CD4-positive, alpha-beta T cell treated with Interleukin-4 for 4 hours (primary cell): ENCODE measurements at regions not wholly inside any gene's neighbourhood (a gene's known extent, or its start where the extent isn't known, plus 50 kb on each side); places are given as distances from the start of the nearest gene placed in this dataset.
"Not testable (repeated sequence)": the region's sequence is repeated elsewhere in the genome, so short reads cannot be mapped to it uniquely, and the experiment has no call there.

ENCODE experiments used
- DNase-seq: peaks from one replicate; pipeline ENCODE4 v3.0.0-alpha.2; 2020

DNA sequence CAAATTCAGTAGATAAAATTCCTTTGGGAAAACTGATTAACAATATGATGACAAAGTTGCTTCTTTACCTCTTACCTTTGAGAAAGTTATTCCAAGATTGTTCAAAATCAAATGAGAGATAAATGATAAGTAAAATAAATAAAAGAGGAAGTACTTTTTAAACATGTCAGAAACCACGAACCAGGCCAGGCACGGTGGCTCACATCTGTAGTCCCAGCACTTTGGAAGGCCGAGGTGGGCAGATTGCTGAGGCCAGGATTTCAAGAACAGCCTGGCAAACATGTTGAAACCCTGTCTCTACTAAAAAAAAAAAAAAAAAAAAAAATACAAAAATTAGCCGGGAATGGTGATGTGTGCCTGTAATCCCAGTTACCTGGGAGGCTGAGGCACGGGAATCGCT lies 296.6 kb downstream of the HGF start:
- no peak for DNase-seq

DNA sequence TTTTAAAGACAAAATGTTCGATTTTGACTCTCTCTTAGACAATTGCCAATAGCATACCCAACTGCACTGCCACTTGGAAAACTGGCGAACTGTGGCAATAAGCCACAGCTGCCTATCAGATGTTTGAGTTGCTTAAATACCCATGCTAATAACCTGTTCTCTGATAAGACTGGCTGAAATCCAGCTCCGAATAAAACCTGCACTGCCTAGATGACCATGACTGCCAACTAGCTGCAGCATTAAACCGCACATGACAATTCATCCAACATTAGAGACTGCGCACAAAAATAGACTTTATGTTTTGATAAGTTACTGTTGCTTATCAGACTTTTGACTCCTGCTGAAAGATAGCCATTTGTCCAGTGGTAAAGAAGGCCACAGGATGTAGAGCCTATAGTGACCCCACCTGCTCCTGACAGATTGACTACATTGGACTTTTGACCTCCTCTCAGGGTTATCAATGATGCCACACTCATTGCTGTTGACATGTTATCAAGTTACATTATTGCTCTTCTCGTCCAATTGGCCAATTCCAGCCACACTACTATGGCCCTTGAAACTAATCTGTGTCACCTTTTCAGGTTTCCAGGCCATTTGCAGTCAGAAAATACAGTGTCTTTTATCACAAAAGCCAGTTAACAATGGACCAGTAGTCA lies 299.0 kb downstream of the HGF start:
- DNase-seq, result no peak

GRCh38 chr7:81469869-81470723 lies 299.8 kb downstream of the HGF start:
- no peak for DNase-seq

- no peak for DNase-seq
Measured at GRCh38 chr7:81469153-81469868, 300.5 kb downstream of the HGF start.

DNA sequence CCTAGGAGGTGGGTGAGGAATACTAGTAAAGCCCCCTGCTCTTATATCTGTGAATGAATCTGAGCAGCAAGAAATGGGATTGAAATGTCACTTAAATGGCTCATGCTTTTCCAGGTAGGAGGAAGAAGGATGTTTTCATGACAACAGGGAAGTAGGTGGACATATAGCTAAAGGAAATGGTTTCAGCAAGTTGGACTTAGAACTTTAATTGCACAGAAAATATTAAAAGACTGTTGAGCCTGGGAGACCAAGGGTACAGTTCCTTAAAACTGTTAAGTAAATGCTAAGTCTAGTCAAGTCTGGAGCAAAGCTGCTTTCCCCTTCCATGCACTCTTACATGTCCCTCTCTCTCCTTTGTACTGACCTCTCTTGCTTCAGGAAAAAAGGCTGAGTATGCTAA lies 301.3 kb downstream of the HGF start:
- no peak for DNase-seq

GRCh38 chr7:81467964-81468363 lies 301.9 kb downstream of the HGF start:
- DNase-seq, result no peak

- no peak for DNase-seq
Measured at GRCh38 chr7:81462672-81463071, 307.2 kb downstream of the HGF start.

DNA sequence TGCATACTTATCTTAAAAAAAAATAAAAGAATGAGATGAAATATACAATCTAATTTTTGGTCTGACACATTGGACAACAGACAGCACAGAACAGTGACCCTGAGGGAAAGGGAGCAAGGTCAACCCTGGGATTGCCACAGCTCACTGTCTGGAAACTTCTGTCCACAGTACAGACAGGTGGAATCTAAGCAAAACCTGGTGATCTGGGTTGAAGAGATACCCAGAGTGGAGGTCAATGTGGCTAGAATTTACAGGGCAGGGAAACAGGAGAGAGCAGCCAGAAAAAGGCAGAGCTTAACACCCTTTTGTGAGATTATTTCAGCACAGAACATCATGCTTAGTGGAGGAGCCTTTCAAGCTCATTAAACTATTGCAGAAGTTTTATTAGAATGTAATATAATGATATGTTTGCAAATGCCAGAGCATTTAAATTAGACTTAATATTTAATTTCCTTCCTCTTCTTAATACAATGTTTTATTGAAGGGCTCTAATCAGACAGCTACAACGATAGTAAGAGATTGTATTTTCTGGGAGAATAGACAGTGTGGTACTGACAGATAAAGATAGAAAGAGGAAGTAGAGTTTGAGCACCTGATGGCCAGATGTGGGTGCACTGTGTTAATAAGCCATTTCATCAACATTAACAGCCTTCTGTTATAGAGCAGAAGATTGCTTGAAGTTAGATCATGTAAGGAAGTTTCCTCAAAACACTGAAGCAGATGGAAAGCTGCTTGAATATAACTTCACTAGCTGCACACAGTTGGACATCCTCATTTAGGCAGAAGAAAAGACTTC lies 309.4 kb downstream of the HGF start:
- DNase-seq, result no peak

DNA sequence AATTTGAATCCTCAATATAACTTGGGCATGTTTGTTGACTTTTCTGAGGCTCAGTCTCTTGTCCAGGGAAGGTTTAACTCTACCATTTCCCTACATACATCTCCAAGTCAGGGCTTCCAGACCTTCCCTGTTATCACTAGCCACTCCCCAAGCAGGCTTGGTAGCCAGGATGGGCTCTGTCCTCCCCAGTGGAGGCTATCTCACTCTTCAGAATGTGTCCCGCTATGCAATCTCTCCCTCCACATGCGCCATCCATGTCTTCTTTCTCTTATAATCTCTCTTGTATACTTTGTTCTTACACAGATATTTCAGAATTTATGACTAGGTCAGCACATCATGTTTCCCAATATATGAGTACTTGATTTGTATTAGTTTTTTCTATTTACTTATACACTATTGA lies 310.4 kb downstream of the HGF start:
- DNase-seq, result no peak

DNA sequence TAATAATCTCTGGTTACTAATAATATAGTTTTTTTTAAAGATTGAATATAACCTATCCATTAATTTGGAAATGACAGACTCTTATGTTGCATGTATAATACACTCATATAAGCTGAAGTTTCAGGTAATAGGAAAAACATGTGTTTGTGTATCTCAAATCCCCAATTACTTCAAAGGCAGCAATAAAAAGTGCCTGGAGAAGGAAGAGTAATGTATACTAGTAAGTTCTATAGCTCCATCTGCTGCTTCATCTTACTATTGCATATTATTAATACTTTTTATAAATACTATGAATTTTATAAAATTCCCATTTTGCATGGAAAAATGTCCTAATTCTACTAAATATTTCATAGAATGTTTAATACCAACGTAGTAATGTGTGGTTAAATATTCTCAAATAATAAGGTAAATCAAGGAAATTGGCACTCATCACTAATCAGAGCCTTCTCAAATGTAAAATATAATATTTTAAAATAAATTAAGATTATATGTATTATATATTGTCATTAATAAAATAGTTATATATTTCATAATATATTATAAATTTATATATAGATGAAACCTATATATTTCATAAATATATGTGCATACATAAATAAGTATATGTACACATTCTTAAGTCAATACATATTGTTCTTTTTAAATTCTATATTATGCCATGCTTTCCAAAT lies 311.9 kb downstream of the HGF start:
- no peak for DNase-seq

DNA sequence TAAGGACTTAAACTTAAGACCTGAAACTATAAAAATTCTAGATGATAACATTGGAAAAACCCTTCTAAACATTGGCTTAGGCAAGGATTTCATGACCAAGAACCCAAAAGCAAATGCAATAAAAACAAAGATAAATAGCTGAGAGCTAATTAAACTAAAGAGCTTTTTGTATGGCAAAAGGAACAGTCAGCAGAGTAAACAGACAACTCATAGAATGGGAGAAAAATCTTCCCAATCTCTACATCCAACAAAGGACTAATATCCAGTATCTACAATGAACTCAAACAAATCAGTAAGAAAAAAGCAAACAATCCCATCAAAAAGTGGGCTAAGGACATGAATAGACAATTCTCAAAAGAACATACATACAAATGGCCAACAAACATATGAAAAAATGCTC lies 316.1 kb downstream of the HGF start:
- not testable (repeated sequence) for DNase-seq

DNA sequence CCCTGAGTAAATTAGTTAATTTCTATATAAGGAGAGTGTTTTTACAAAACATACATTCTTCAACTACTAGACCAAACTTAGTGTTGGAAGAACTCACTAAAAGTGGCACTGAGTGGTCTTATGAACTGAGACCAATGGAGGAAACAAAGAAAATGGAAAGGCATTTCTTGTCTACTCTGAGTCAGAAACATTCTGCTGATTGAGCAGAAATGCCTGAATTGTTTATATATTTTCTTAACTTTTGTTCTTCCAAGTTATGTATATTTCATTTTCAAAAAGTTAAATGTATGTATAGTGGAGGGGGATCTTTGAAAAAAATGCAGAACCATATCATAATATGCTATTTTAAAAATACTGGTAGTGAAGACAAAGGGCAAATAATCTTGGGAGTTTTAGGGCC lies 320.7 kb downstream of the HGF start:
- no peak for DNase-seq

GRCh38 chr7:81447351-81447952 lies 322.4 kb downstream of the HGF start:
- no peak for DNase-seq

DNA sequence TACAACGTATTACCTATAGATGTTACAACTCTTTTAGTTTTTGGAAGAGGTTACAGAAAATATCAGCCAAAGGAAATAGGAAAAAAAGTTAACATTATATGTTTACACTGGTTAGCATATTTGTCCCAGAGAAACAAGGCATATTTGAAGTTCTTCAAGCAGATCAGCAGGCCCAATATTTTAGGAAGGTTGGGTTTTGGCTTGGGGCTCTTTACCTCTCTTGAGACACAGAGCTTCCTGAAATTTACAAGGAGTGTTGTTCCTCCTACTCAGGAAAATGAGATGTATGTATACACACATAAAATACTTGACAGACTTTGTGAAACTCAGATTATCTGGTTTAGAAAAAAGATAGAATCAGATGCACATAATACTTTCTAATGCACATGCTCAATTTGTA lies 323.6 kb downstream of the HGF start:
- no peak for DNase-seq

GRCh38 chr7:81445462-81445861 lies 324.4 kb downstream of the HGF start:
- no peak for DNase-seq

- DNase-seq, result no peak
Measured at GRCh38 chr7:81441750-81442149, 328.1 kb downstream of the HGF start.

DNA sequence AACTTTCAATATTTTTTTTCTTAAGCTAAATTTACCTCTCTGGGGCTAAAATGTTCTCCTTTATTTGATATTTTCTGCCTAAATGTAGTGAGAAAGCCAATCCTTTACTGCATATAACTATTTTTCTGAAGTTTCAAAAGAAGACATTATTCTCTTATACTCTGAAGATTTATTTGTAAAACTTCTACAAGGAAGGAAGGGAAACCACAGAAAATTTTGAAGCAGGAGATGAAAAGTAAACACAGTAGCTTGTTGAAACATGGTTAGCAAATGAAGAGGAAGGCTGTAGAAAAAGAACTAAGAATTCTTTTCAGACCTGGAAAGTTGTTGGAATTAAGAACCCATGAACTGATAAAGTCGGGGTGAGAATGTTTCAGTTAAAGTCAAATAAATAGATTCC lies 330.3 kb downstream of the HGF start:
- no peak for DNase-seq

DNA sequence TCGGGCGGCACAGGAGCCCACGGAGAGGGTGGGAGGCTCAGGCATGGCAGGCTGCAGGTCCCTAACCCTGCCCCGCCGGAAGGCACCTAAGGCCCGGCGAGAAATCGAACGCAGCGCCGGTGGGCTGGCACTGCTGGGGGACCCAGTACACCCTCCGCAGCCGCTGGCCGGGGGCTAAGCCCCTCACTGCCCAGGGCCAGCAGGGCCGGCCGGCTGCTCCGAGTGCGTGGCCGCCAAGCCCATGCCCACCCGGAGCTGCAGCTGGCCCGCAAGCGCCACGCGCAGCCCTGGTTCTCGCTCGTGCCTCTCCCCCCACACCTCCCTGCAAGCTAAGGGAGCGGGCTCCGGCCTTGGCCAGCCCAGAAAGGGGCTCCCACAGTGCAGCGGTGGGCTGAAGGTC lies 332.7 kb downstream of the HGF start:
- not testable (repeated sequence) for DNase-seq

- no peak for DNase-seq
Measured at GRCh38 chr7:81433692-81434331, 336.0 kb downstream of the HGF start.

DNA sequence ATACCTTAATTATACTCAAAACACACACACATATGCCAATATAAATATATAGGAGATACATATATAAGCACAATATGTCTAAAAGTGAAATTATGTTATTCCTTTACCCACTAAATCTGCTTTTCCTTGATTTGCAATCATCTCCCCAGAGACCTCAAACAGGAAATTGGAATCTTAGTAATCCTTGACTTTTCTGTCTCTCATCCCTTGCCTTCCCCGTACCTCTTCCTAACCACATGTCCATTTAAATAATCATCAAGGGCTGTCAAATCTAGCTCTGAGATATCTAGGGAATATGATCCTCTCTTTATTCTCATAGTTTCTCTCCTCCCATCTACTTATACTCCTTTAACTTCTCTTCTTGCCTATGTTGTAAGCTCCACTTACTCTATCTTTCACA lies 336.6 kb downstream of the HGF start:
- DNase-seq, result no peak

GRCh38 chr7:81430761-81431160 lies 339.1 kb downstream of the HGF start:
- DNase-seq, result no peak

DNA sequence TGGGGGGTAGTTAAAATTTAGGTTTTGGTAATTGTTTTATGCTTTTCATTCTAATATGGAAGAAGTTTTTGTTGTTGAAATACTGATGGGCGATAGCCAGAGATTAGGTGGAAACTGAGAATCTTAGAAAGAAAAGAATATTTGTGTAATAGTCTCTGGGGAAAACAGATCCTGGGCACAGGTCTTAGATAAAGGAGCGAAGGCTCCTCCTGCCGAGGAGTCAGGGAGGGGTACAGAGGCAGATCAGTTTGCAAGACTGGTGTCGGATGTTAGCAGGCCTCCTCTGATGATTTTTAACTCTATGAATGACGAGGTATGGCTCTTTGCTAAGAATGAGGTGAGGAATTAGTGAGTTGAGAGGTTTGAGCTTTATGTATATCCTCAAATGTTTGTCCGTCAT lies 339.7 kb downstream of the HGF start:
- DNase-seq, result no peak
